GM23248 (cell line): ENCODE measurements at regions not wholly inside any gene's neighbourhood (a gene's known extent, or its start where the extent isn't known, plus 50 kb on each side); places are given as distances from the start of the nearest gene placed in this dataset.

Experiments
- EZH2 ChIP-seq: fragments of 200-600 bp; sonication (generic); IDR thresholded peaks from 2 replicates; pipeline ENCODE4 v1.6.1; 2018; ENCODE audit warnings: antibody characterized with exemption, mild to moderate bottlenecking; ENCODE audit not compliant: insufficient read depth, poor library complexity, severe bottlenecking
- EZH2phosphoT487 ChIP-seq: fragments of 200-600 bp; sonication (generic); IDR thresholded peaks from 2 replicates; pipeline ENCODE4 v1.6.1; 2018; ENCODE audit warnings: antibody characterized with exemption, moderate library complexity, mild to moderate bottlenecking, low read depth; ENCODE audit not compliant: insufficient read depth

GRCh38 chr12:42886160-42886559 lies 296.6 kb upstream of the PRICKLE1 start:
- TF ChIP-seq EZH2 (no peak), EZH2phosphoT487 (no peak)
